GDM1 (cell line): ENCODE measurements at regions not wholly inside any gene's neighbourhood (a gene's known extent, or its start where the extent isn't known, plus 50 kb on each side); places are given as distances from the start of the nearest gene placed in this dataset.

ENCODE experiments used
- DNase-seq: peaks from one replicate; lab custom pipeline; 2025; lab: John Stamatoyannopoulos, UW

GRCh38 chr2:240284503-240285259 lies 144.2 kb upstream of the OTOS start:
- DNase-seq: no peak

DNA sequence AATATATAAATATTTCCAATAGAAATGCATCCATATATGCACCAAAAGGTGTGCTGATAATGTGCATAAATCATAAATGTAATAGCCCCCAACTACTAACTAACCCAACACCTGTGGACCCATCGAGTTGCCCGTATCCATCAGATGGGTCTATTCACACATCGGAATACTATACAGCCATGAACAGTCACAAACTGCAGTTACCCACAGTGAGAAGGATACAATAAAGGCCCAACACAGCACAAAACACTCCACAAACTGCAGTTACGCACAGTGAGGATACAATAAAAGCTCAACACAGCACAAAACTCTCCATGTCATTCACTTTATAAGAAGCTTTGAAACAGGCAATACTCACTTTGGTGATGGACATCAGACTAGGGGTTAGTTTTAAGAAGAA lies 145.3 kb upstream of the OTOS start:
- DNase-seq: no peak

- DNase-seq: no peak
Observed at GRCh38 chr2:240286596-240286995, 146.1 kb upstream of the OTOS start.

GRCh38 chr2:240287011-240287410 lies 146.6 kb upstream of the OTOS start:
- DNase-seq: no peak

DNA sequence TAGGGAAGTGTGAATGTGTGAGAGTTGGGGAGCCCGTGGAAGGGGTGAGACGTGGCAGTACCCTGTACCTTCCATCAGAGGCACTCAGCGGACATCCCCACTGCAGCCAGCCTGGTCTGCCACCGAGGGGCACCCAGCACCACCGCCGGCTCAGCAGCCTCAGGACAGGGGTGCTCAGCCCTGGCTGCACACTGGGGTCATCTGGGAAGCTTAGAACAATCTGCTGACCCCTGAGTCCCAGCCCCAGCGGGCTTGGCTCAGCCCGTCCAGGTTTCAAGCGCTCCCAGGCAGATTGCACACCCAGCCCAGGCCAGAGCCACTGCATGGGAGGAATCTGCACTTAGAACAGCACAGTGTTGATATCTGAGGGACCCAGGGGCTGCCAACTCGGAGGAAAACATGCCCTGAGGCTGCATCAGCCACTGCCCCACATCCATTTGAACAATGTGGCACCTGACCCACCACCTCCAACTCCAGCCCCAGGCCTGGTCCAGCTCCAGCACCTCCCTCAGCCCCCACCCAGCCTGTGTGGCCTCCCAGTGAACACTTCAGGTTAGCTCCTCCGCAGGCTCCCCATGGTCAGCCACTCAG lies 147.1 kb upstream of the OTOS start:
- DNase-seq: no peak

DNA sequence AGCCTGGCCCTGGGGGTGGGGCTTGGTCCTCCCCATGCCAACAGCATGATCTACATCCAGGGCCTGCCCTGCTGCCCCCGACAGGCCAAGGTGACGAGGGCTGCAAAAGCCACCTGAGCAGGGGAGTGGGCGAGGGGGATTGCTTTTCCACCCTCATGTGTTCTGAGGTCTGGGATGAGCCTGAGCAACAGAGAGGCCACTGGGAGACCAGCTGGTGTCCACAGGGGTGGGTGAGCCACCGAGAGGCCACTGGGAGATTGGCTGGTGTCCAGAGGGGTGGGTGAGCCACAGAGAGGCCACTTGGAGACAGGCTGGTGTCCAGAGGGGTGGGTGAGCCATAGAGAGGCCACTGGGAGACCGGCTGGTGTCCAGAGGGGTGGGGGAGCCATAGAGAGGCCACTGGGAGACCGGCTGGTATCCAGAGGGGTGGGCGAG lies 147.4 kb upstream of the GPC1 start:
- DNase-seq: no peak

GRCh38 chr2:240289701-240290431 lies 145.6 kb upstream of the GPC1 start:
- no peak for DNase-seq

DNA sequence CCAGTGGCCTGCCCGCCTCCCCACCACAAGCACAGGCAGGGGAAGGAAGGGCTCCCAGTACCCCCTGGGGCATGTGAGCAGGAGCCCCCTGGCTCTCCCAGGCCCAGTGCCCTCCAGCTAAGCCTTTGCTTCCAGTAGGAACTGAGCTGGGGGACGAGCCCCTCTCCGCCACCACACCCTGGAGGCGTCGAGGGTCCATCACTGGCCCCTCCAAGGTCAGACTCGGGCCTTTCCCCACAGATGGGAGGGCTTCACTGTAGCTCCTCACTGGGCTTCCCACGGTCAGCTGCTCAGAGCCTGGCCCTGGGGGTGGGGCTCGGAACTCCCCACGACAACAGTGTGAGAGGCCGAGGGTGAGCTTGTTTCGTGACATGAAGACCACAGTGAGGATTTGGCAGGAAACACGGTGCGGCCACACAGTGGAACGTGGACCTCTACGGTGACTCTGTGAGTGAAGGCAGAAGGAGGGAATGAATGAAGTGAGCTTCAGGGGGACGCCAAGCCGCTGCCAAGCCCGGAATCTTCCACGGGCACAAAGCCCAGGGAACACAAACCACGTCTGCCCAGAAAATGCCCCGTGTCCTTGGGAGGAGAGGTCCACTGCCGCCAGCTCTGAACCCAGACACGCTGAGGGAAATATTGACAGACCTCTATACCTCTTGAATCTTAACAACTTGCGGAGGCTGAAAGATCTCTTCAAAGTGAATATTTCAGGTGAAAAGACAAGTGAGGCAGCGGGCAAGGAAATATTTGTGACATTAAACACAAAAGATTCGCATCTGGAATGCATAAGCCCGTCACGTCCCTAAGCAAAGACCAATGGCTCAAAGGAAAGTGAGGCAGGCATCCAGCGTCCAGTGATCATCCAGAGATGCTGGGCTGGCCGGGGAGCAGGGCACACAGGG lies 144.8 kb upstream of the GPC1 start:
- DNase-seq: no peak

GRCh38 chr2:240291337-240292034 lies 144.0 kb upstream of the GPC1 start:
- DNase-seq: no peak

DNA sequence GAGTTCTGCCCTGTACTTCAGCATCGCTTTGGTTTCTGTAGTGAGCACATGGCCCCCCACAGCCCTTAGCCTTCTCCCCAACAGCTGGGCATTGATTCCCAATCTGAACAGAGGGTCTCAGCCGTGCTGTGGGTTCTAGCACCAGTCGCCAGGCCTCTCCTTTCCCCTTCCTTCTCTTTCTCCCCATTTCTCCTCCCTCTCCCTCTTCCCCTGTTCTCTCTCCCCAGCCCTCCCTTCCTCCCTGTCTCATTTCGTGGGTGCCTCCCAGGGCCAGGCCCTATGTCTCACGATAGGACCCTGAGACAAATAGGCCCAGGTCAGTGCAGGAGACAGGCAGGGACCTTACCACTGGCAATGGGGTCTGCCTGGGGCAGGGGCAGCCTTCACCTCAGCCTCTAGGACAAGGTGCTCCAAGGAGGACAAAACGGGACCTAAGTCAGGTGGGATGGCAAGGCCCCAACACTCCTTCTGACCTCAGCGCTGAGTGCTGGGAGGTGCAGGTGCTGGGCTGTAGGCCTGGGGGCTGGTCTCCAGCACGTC lies 143.4 kb upstream of the GPC1 start:
- no peak for DNase-seq

DNA sequence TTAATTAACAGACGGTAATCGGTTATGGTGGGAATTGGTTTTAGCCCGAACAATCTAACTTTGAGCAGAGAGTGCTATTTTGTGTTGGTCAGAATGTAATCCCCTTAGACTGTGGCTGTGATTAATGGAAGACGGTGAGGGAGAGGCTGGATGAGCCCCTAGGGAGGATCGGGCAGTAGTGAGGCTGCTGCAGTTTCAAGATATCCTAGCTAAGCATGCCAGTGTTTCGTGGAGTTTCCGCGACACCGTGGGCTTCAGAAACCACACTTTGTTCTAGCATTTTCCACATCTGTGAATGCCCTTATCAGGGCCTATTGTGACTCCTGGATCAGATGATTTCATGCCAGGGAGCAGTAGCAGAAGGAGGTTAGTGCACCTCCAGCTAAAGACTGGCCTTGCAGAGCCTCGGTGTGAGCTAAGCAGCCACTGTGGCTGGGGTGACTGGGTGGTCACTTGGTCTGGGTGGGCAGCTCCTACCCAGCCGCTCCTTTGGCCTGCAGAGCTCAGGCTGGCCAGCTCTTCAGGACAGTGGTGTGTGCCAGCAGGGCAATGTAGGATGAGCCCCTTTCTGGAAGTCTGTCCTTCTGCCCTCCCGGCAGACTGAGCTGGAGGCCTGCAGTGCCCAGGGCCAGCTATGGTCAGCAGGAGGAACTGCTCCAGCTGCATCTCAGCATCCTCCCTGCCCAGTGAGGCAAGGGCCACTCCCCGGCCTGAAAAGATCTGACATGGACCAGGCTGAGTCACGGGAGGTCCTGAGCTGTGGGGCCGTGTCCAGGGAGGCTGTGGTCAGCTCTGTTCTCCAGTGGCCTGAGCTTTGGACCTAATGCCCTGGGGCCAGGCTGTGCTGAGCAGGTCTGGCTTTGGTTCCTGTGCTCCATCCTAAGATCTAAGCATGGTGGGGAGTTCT lies 142.6 kb upstream of the GPC1 start:
- no peak for DNase-seq

GRCh38 chr2:240293557-240294461 lies 141.7 kb upstream of the GPC1 start:
- DNase-seq: no peak

- DNase-seq: no peak
Observed at GRCh38 chr2:240294514-240294913, 140.9 kb upstream of the GPC1 start.

DNA sequence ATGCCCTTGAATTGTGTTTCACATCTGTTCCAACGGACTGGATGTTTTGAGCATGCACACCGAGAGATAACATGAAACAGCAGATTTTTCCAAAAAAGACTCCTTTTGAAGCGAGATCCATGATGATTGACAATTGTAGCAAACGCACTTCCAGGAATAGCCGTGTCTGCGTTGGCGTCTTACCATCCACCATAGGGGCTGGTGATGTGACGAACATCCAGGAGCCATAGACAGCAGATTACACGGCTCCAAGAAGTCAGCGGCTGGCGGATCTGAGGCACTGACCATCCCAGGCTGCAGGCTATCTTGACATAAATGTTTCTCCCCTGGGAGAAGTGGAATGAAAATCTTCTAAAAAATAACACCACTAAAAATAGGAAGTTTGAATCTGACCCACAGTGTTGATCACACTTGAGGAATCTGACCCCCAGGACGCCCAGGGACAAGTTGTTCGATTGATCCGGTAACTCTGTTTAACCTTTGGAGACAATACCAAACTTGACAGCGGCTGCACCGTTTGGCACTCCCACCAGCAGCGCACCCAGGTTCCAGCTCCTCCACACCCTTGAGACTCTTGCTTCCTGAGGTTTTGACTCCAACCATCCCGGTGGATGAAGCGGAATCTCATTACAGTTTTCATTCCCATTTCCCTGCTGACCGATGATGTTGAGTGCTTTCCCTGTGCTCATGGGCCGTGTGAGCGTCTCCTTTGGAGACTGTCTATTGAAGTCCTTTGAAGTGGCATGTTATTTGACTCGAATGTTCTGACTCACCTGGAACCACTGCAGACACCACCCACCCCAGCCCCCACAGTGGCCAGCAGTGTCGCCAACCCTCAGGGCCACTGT lies 140.0 kb upstream of the GPC1 start:
- no peak for DNase-seq

- DNase-seq: no peak
Observed at GRCh38 chr2:240296104-240296406, 139.4 kb upstream of the GPC1 start.

- no peak for DNase-seq
Observed at GRCh38 chr2:240296476-240297255, 138.8 kb upstream of the GPC1 start.

- no peak for DNase-seq
Observed at GRCh38 chr2:240297256-240298116, 138.0 kb upstream of the GPC1 start.
